Natural killer cell (primary cell): ENCODE measurements at regions not wholly inside any gene's neighbourhood (a gene's known extent, or its start where the extent isn't known, plus 50 kb on each side); places are given as distances from the start of the nearest gene placed in this dataset.

Source experiments
- ATAC-seq, 3 donors: fragments of 150-1000 bp in 2 of 3; fragments of 200-7000 bp in 1 of 3; cut with Tn5 transposase; 1 replicate in 1 of 3; 2 replicates in 2 of 3; pipeline ENCODE4 v1.10.0; 2021; ENCODE audit warnings: mild to moderate bottlenecking in 2 of 3, moderate library complexity in 2 of 3
- DNase-seq, 2 donors: peaks; one replicate each; pipeline versions ENCODE4 v3.0.0 to v3.0.0-alpha.2; 2013 to 2021; ENCODE audit warnings: mixed read lengths in 1 of 2
- H3K27ac ChIP-seq: one replicate; pipeline ENCODE4 v1.5.1; 2013; ENCODE audit warnings: mild to moderate bottlenecking, low read length
- H3K27me3 ChIP-seq: one replicate; pipeline ENCODE4 v1.6.1; 2013; ENCODE audit warnings: low read length; ENCODE audit not compliant: control insufficient read depth, insufficient read depth
- H3K36me3 ChIP-seq: one replicate; pipeline ENCODE4 v1.6.1; 2013; ENCODE audit warnings: low read length; ENCODE audit not compliant: control insufficient read depth, insufficient read depth
- H3K4me1 ChIP-seq: one replicate; pipeline ENCODE4 v1.6.1; 2013; ENCODE audit warnings: low read length; ENCODE audit not compliant: control insufficient read depth, insufficient read depth
- H3K4me3 ChIP-seq: one replicate; pipeline ENCODE4 v1.5.1; 2013; ENCODE audit warnings: low read length
- H3K9me3 ChIP-seq: one replicate; pipeline ENCODE4 v1.6.1; 2013; ENCODE audit warnings: low read length; ENCODE audit not compliant: control insufficient read depth, insufficient read depth
- H3K27ac Mint-ChIP-seq, 2 donors: one replicate each; pipeline ENCODE4 v1.8.0; 2022; ENCODE audit warnings: mild to moderate bottlenecking in 2 of 2, mixed read lengths in 2 of 2, moderate library complexity in 1 of 2
- H3K27me3 Mint-ChIP-seq, 2 donors: one replicate each; pipeline ENCODE4 v1.8.0; 2022; ENCODE audit warnings: low read depth in 2 of 2, mixed read lengths in 2 of 2
- H3K36me3 Mint-ChIP-seq: one replicate; pipeline ENCODE4 v1.8.0; 2022; ENCODE audit warnings: mixed read lengths
- H3K4me1 Mint-ChIP-seq, 2 donors: one replicate each; pipeline ENCODE4 v1.8.0; 2022; ENCODE audit warnings: mixed read lengths in 2 of 2
- H3K4me3 Mint-ChIP-seq: one replicate; pipeline ENCODE4 v1.8.0; 2022; ENCODE audit warnings: mild to moderate bottlenecking, moderate library complexity, mixed read lengths
- H3K9me3 Mint-ChIP-seq, 2 donors: one replicate each; pipeline ENCODE4 v1.8.0; 2022; ENCODE audit warnings: mixed read lengths in 2 of 2
- CTCF ChIP-seq: fragments of 200-600 bp; IDR thresholded peaks from one replicate; pipeline ENCODE4 v1.8.0; 2022; ENCODE audit warnings: antibody characterized with exemption
- WGBS: methylation state at CpG from one replicate; pipeline ENCODE4 v1.1.7; 2013; ENCODE audit warnings: missing lambda C conversion rate; ENCODE audit not compliant: insufficient coverage; 5-methylcytosine and 5-hydroxymethylcytosine counted together
- intact Hi-C: fragments of 100-400 bp; cut with micrococcal nuclease; formaldehyde crosslinking; loops from one replicate; pipeline ENCODE4 v1.14.2; 2022

GRCh38 chr9:130781569-130781968 is 53.5 kb upstream of the ABL1 start:
- Histone ChIP-seq H3K4me1 (no peaks in the 10 kb centered on the region), H3K27me3 (no peaks in the 10 kb centered on the region), H3K36me3 (no peaks in the 10 kb centered on the region), H3K27ac (no peak overlapping the region), H3K4me3 (no peak overlapping the region), H3K9me3 (no peaks in the 10 kb centered on the region)
- H3K9me3 Mint-ChIP-seq = no peaks in the 10 kb centered on the region
- no peak overlapping the region for H3K4me3 Mint-ChIP-seq
- H3K36me3 Mint-ChIP-seq = no peaks in the 10 kb centered on the region
- peaks cover 32 to 42% of the 10 kb centered on the region in 2 donors for H3K4me1 Mint-ChIP-seq
- intact Hi-C loops = no loop called here
- ATAC-seq (no peak), DNase-seq (no peak)
- H3K27me3 Mint-ChIP-seq = no peaks in the 10 kb centered on the region
- H3K27ac Mint-ChIP-seq = no peak overlapping the region
- no CpG with 5 or more reads among the region's 1 CpG for WGBS
- TF ChIP-seq CTCF = no peak

DNA sequence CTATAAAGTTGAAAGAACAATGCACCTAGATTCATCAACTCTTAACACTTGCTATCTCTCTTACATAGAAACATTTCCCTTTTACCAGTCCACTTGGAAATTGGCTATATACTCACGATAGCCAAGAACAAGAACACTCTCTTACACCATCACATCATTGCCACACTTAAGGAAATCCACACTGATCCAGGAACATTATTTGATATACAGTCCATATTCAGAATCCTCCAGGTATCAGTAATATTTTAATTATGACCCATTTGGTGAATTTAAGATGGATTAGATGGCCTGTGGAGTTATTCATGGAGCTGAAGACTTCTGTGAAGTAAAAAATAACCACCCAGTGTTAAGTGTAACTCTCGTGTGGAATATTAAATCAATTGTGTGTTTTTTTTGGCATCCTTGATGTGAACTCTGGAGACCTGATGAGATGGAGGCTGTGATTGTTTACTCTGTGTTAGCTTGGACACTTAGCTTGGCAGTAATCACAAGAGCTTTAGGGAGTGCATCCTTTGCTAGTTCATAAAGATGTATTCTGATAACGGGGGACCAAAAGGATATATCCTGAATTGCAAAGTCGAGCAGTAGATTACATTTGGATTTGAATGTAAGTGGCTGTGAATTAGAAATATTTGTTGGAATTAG is 52.0 kb upstream of the ABL1 start:
- H3K9me3 Mint-ChIP-seq = no peaks in the 10 kb centered on the region
- intact Hi-C loops = no loop called here
- no peaks in the 10 kb centered on the region for H3K4me1 ChIP-seq
- 94% methylated on average over 4 of the region's 4 CpGs for WGBS
- H3K4me1 Mint-ChIP-seq = peaks cover 27 to 37% of the 10 kb centered on the region in 2 donors
- no peaks in the 10 kb centered on the region for H3K27me3 Mint-ChIP-seq
- no peak for ATAC-seq
- no peaks in the 10 kb centered on the region for H3K36me3 ChIP-seq
- H3K36me3 Mint-ChIP-seq = no peaks in the 10 kb centered on the region
- H3K27me3 ChIP-seq = no peaks in the 10 kb centered on the region
- H3K27ac ChIP-seq = no peak overlapping the region
- H3K4me3 Mint-ChIP-seq = no peak overlapping the region
- H3K9me3 ChIP-seq = no peaks in the 10 kb centered on the region
- no peak overlapping the region for H3K27ac Mint-ChIP-seq
- TF ChIP-seq CTCF = no peak
- H3K4me3 ChIP-seq = no peak overlapping the region
- DNase-seq = no peak

- Histone ChIP-seq H3K36me3 (no peaks in the 10 kb centered on the region), H3K4me1 (no peaks in the 10 kb centered on the region), H3K27ac (no peak overlapping the region), H3K9me3 (peaks cover 5% of the 10 kb centered on the region), H3K27me3 (no peaks in the 10 kb centered on the region), H3K4me3 (no peak overlapping the region)
- DNase-seq (no peak), ATAC-seq (peak in 2 of 3 donors; percentile 21 to 61)
- TF ChIP-seq CTCF = no peak
- 89% methylated on average over 8 of the region's 8 CpGs for WGBS
- no peak overlapping the region for H3K4me3 Mint-ChIP-seq
- H3K27ac Mint-ChIP-seq = no peak overlapping the region
- intact Hi-C loops = no loop called here
- peaks cover 10% of the 10 kb centered on the region for H3K36me3 Mint-ChIP-seq
- peaks cover 20 to 31% of the 10 kb centered on the region in 2 donors for H3K4me1 Mint-ChIP-seq
- no peaks in the 10 kb centered on the region for H3K27me3 Mint-ChIP-seq
- H3K9me3 Mint-ChIP-seq = peaks cover 2 to 6% of the 10 kb centered on the region in 2 donors
Observed at GRCh38 chr9:130785053-130785452, 50.0 kb upstream of the ABL1 start.
